GM10266 (cell line): ENCODE measurements at regions not wholly inside any gene's neighbourhood (a gene's known extent, or its start where the extent isn't known, plus 50 kb on each side); places are given as distances from the start of the nearest gene placed in this dataset.

Experiments used
- DNase-seq: peaks from one replicate; pipeline ENCODE4 v3.0.0; 2012; ENCODE audit errors: extremely low spot score
- CTCF ChIP-seq: IDR thresholded peaks from 2 replicates; pipeline ENCODE4 v1.5.1; 2012; ENCODE audit warnings: mild to moderate bottlenecking, low read depth; ENCODE audit not compliant: control insufficient read depth, insufficient read depth; ENCODE audit errors: missing control alignments

GRCh38 chr12:58341791-58342190 is 400.4 kb downstream of the ATP23 start:
- no peak for TF ChIP-seq CTCF
- no peak for DNase-seq

- TF ChIP-seq CTCF: no peak
- DNase-seq: no peak
Observed at GRCh38 chr12:58342736-58343135, 401.4 kb downstream of the ATP23 start.

GRCh38 chr12:58346032-58346632 is 404.8 kb downstream of the ATP23 start:
- TF ChIP-seq CTCF: peak; percentile 71
- peak; percentile 22 for DNase-seq

- DNase-seq: no peak
- TF ChIP-seq CTCF: no peak
Observed at GRCh38 chr12:58347188-58347587, 405.8 kb downstream of the ATP23 start.

GRCh38 chr12:58347691-58348090 is 406.3 kb downstream of the ATP23 start:
- TF ChIP-seq CTCF: no peak
- no peak for DNase-seq

- DNase-seq: no peak
- no peak for TF ChIP-seq CTCF
Observed at GRCh38 chr12:58349161-58349560, 407.8 kb downstream of the ATP23 start.

GRCh38 chr12:58356794-58357193 is 415.4 kb downstream of the ATP23 start:
- no peak for DNase-seq
- no peak for TF ChIP-seq CTCF
